H1 (cell line): ENCODE measurements at regions not wholly inside any gene's neighbourhood (a gene's known extent, or its start where the extent isn't known, plus 50 kb on each side); places are given as distances from the start of the nearest gene placed in this dataset.

Experiments used
- BCL11A ChIP-seq, 2 experiments: IDR thresholded peaks; one replicate each; pipeline ENCODE4 v1.6.1; 2011; ENCODE audit warnings: low read depth in 2 of 2, low read length in 2 of 2, mild to moderate bottlenecking in 2 of 2
- GTF2F1 ChIP-seq: IDR thresholded peaks from 2 replicates; pipeline ENCODE4 v1.6.1; 2012; ENCODE audit warnings: low read depth, low read length, improper control_type of control experiment, borderline replicate concordance
- TF ChIP-seq, protein P1 (sequence below): fragments of 300-600 bp; sonication (generic); IDR thresholded peaks from 2 replicates; pipeline ENCODE4 v1.7.1; 2012; ENCODE audit warnings: low read length, moderate library complexity, mild to moderate bottlenecking, inconsistent platforms; ENCODE audit not compliant: insufficient replicate concordance

DNA sequence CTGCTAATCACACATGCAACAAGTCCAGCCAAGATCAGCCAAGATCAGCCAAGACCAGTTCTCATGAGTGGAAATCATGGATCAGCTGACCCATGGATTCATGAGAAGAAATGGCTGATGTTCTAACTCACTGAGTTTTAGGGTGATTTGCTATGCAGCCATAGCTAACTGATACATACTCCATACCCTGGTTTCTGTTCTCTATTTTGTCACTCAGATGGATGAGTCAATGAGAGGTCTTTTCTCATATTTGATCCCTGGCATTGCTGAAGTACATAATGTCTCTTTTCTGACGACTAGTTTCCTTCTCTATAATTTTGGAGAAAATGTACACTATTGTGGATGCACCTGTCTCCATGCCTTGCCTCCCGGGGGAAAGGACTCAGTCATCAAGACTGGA lies 118.4 kb upstream of the LY86 start (continued):
- TF ChIP-seq, protein P1, sequence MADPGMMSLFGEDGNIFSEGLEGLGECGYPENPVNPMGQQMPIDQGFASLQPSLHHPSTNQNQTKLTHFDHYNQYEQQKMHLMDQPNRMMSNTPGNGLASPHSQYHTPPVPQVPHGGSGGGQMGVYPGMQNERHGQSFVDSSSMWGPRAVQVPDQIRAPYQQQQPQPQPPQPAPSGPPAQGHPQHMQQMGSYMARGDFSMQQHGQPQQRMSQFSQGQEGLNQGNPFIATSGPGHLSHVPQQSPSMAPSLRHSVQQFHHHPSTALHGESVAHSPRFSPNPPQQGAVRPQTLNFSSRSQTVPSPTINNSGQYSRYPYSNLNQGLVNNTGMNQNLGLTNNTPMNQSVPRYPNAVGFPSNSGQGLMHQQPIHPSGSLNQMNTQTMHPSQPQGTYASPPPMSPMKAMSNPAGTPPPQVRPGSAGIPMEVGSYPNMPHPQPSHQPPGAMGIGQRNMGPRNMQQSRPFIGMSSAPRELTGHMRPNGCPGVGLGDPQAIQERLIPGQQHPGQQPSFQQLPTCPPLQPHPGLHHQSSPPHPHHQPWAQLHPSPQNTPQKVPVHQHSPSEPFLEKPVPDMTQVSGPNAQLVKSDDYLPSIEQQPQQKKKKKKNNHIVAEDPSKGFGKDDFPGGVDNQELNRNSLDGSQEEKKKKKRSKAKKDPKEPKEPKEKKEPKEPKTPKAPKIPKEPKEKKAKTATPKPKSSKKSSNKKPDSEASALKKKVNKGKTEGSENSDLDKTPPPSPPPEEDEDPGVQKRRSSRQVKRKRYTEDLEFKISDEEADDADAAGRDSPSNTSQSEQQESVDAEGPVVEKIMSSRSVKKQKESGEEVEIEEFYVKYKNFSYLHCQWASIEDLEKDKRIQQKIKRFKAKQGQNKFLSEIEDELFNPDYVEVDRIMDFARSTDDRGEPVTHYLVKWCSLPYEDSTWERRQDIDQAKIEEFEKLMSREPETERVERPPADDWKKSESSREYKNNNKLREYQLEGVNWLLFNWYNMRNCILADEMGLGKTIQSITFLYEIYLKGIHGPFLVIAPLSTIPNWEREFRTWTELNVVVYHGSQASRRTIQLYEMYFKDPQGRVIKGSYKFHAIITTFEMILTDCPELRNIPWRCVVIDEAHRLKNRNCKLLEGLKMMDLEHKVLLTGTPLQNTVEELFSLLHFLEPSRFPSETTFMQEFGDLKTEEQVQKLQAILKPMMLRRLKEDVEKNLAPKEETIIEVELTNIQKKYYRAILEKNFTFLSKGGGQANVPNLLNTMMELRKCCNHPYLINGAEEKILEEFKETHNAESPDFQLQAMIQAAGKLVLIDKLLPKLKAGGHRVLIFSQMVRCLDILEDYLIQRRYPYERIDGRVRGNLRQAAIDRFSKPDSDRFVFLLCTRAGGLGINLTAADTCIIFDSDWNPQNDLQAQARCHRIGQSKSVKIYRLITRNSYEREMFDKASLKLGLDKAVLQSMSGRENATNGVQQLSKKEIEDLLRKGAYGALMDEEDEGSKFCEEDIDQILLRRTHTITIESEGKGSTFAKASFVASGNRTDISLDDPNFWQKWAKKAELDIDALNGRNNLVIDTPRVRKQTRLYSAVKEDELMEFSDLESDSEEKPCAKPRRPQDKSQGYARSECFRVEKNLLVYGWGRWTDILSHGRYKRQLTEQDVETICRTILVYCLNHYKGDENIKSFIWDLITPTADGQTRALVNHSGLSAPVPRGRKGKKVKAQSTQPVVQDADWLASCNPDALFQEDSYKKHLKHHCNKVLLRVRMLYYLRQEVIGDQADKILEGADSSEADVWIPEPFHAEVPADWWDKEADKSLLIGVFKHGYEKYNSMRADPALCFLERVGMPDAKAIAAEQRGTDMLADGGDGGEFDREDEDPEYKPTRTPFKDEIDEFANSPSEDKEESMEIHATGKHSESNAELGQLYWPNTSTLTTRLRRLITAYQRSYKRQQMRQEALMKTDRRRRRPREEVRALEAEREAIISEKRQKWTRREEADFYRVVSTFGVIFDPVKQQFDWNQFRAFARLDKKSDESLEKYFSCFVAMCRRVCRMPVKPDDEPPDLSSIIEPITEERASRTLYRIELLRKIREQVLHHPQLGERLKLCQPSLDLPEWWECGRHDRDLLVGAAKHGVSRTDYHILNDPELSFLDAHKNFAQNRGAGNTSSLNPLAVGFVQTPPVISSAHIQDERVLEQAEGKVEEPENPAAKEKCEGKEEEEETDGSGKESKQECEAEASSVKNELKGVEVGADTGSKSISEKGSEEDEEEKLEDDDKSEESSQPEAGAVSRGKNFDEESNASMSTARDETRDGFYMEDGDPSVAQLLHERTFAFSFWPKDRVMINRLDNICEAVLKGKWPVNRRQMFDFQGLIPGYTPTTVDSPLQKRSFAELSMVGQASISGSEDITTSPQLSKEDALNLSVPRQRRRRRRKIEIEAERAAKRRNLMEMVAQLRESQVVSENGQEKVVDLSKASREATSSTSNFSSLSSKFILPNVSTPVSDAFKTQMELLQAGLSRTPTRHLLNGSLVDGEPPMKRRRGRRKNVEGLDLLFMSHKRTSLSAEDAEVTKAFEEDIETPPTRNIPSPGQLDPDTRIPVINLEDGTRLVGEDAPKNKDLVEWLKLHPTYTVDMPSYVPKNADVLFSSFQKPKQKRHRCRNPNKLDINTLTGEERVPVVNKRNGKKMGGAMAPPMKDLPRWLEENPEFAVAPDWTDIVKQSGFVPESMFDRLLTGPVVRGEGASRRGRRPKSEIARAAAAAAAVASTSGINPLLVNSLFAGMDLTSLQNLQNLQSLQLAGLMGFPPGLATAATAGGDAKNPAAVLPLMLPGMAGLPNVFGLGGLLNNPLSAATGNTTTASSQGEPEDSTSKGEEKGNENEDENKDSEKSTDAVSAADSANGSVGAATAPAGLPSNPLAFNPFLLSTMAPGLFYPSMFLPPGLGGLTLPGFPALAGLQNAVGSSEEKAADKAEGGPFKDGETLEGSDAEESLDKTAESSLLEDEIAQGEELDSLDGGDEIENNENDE: no peak
- TF ChIP-seq BCL11A (IDR thresholded peaks at IDR 0.05; ENCODE audit: low read depth in 2 of 2, low read length in 2 of 2) (no peak), GTF2F1 (no peak)
